ENCODE measurements at regions not wholly inside any gene's neighbourhood (a gene's known extent, or its start where the extent isn't known, plus 50 kb on each side); places are given as distances from the start of the nearest gene placed in this dataset.

DNA sequence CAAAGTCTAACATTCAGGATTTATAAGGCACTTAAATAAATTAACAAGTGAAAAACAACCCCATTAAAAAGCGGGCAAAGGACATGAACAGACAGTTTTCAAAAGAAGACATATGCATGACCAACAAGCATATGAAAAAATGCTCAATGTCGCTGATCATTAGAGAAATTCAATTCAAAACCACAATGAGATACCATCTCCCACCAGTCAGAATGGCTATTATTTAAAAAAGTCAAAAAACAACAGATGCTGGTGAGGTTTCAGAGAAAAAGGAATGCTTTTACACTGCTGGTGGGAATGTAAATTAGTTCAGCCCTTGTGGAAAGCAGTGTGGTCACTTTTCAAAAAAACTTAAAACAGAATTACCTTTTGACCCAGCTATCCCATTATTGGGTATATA is 60.7 kb upstream of the BDKRB2 start:
- peaks cover 9% of the 10 kb centered on the region for H3K9me3 ChIP-seq (ENCODE audit: control insufficient read depth, low read length)
- 93 to 100% methylated on average over 1 to 2 of the region's 2 CpGs for WGBS, 2 experiments (ENCODE audit: insufficient coverage in 2 of 2)
- peaks cover 9% of the 10 kb centered on the region for H3K4me1 ChIP-seq (ENCODE audit: control insufficient read depth, insufficient read depth, low read length, poor library complexity, severe bottlenecking)
- H3K36me3 ChIP-seq (ENCODE audit: control insufficient read depth, insufficient read depth, low read length) = no peaks in the 10 kb centered on the region
- H3K27ac ChIP-seq (ENCODE audit: low read depth, low read length, severe bottlenecking) = no peak overlapping the region
- H3K4me3 ChIP-seq (ENCODE audit: extremely low read depth, insufficient read depth, low read length, poor library complexity, severe bottlenecking) = no peak overlapping the region

DNA sequence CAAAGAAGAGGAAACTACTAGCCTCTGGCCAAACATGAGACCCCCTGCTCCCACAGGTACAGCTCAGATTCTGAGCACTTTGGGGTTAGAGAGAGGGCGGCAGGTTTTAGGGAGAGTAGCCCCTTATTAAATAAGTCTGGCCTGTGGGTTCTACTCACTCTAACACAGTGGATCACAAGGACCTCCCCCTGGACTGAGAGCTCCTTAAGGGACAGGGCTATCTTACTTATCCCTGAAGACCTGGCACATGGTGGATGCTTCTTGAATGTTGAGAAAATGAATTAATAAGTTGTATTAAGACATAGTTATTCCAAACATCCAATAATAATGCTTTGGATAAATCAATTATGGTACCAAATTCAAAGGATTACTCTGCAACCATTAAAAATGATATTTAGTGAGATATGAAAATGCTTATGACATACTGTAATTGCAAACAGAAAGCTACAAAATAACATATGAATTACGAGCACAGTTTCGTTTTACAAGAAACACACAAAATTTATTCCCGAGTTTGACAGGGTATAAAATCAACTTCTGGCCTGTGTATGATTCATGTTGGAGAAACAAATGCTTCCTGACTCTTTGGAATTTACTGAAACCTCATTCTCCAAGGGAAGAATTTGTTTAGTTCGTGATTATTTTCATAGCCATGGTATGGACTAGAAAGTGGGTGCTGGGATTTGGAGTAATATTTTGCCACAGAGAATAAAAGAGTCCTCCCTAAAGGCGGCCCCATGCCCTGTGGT is 59.3 kb upstream of the BDKRB2 start:
- Histone ChIP-seq H3K9me3 (ENCODE audit: control insufficient read depth, low read length) (peaks cover 9% of the 10 kb centered on the region), H3K4me3 (ENCODE audit: extremely low read depth, insufficient read depth, low read length, poor library complexity, severe bottlenecking) (no peak overlapping the region), H3K27ac (ENCODE audit: low read depth, low read length, severe bottlenecking) (peak overlapping the region; percentile 57), H3K36me3 (ENCODE audit: control insufficient read depth, insufficient read depth, low read length) (no peaks in the 10 kb centered on the region), H3K4me1 (ENCODE audit: control insufficient read depth, insufficient read depth, low read length, poor library complexity, severe bottlenecking) (peaks cover 9% of the 10 kb centered on the region)
- WGBS, 2 experiments (ENCODE audit: insufficient coverage in 2 of 2) = 100% methylated on average over 2 of the region's 6 CpGs

DNA sequence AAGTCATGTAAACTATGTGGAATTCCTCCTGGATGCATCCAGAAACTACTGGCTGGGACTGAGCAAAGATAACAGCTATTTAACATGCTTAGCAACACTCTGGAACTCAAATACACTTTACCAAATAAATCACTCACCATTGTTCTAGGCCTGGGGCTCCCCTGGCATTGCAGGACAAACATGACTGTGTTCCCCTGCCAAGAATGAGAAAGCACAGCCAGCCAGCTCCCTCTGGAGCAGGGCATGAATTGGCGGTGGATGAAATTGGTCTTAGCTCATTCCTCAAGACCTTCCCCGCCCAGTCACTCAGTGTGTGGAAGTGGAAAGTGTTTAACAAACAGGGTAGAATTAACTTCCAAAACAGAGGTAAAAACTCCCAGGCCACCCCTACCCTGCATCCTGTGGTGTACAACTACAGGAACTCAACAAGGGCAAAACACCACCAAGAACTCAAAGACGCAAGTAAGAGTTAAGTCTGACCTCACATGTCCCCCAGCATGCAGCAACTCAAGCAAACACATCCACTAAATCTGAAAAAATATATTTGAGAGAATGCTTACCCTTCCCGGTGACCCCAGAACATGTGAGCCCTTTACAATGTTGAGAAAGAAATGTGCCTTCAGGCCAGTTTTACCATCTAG is 58.4 kb upstream of the BDKRB2 start:
- Histone ChIP-seq H3K4me1 (ENCODE audit: control insufficient read depth, insufficient read depth, low read length, poor library complexity, severe bottlenecking) (peaks cover 9% of the 10 kb centered on the region), H3K9me3 (ENCODE audit: control insufficient read depth, low read length) (peaks cover 9% of the 10 kb centered on the region), H3K4me3 (ENCODE audit: extremely low read depth, insufficient read depth, low read length, poor library complexity, severe bottlenecking) (no peak overlapping the region), H3K27ac (ENCODE audit: low read depth, low read length, severe bottlenecking) (peak overlapping the region; percentile 57), H3K36me3 (ENCODE audit: control insufficient read depth, insufficient read depth, low read length) (no peaks in the 10 kb centered on the region)
- WGBS, 2 experiments (ENCODE audit: insufficient coverage in 2 of 2) = 89 to 100% methylated on average over 1 to 3 of the region's 4 CpGs

DNA sequence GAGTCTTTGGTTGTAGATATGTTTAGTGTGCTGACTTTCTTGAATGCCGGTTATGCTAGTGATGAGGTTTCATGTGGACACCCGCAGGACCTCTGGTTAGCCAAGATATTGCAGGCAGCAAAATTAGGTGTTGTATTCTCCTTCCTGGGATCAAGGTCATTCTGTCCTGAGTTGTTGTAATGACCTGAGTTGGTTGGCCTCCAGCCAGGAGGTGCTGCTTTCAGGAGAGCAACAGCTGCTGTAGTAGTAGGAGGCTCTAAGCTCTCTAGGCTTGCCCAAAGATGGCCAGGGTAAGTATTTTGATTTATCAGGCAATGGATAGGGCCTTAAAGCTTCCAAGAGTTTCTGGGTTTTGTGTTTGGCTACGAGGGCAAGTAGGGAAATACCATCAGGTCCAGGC is 56.0 kb upstream of the BDKRB2 start:
- peaks cover 9% of the 10 kb centered on the region for H3K4me1 ChIP-seq (ENCODE audit: control insufficient read depth, insufficient read depth, low read length, poor library complexity, severe bottlenecking)
- 73 to 89% methylated on average over 1 to 3 of the region's 3 CpGs for WGBS, 2 experiments (ENCODE audit: insufficient coverage in 2 of 2)
- no peak overlapping the region for H3K27ac ChIP-seq (ENCODE audit: low read depth, low read length, severe bottlenecking)
- H3K9me3 ChIP-seq (ENCODE audit: control insufficient read depth, low read length) = peaks cover 1% of the 10 kb centered on the region
- no peak overlapping the region for H3K4me3 ChIP-seq (ENCODE audit: extremely low read depth, insufficient read depth, low read length, poor library complexity, severe bottlenecking)
- no peaks in the 10 kb centered on the region for H3K36me3 ChIP-seq (ENCODE audit: control insufficient read depth, insufficient read depth, low read length)

DNA sequence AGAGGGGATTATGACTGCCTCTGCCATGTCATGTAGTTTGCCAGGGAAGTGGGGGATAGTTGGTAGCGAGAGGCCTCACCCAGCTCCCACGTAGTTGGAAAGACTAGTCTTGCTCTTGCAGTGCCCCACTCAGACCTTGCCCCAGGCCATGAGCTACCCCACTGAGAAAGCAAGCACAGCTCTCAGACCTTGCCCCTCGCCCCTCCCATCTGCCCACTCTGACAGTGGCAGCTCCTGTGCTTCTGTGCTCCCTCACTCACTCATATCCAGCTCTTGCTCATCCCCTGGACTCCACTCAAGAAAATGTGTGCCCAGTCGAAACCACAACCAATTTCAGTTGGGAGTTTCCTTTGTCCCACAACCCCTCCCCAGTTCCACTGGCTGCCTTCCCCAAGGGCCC is 55.5 kb upstream of the BDKRB2 start:
- Histone ChIP-seq H3K4me1 (ENCODE audit: control insufficient read depth, insufficient read depth, low read length, poor library complexity, severe bottlenecking) (peaks cover 9% of the 10 kb centered on the region), H3K4me3 (ENCODE audit: extremely low read depth, insufficient read depth, low read length, poor library complexity, severe bottlenecking) (no peak overlapping the region), H3K36me3 (ENCODE audit: control insufficient read depth, insufficient read depth, low read length) (no peaks in the 10 kb centered on the region), H3K9me3 (ENCODE audit: control insufficient read depth, low read length) (no peaks in the 10 kb centered on the region), H3K27ac (ENCODE audit: low read depth, low read length, severe bottlenecking) (no peak overlapping the region)
- 79% methylated on average over 4 of the region's 4 CpGs; no CpG with 5 or more reads in 1 of the 2 experiments for WGBS, 2 experiments (ENCODE audit: insufficient coverage in 2 of 2)

DNA sequence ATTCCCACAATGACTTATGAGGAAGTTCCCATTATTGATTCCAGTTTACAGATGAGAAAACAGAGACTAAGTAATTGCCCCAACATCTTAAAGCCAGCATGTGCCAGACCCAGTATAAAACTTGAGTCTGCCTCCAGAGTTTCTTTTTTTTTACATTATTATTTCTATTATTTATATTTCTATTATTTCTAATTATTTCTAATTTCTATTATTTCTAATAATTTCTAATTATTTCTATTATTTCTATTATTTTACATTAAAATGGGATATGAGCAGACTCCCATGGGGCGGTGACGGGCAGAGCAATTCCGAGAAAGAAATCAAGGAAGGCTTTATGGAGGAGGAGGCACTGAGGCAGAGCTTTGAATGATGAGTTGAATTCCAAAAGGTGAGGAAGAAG is 54.4 kb upstream of the BDKRB2 start:
- Histone ChIP-seq H3K27ac (ENCODE audit: low read depth, low read length, severe bottlenecking) (no peak overlapping the region), H3K4me1 (ENCODE audit: control insufficient read depth, insufficient read depth, low read length, poor library complexity, severe bottlenecking) (peaks cover 9% of the 10 kb centered on the region), H3K4me3 (ENCODE audit: extremely low read depth, insufficient read depth, low read length, poor library complexity, severe bottlenecking) (no peak overlapping the region), H3K9me3 (ENCODE audit: control insufficient read depth, low read length) (no peaks in the 10 kb centered on the region), H3K36me3 (ENCODE audit: control insufficient read depth, insufficient read depth, low read length) (no peaks in the 10 kb centered on the region)
- 83% methylated on average over 1 of the region's 3 CpGs; no CpG with 5 or more reads in 1 of the 2 experiments for WGBS, 2 experiments (ENCODE audit: insufficient coverage in 2 of 2)

DNA sequence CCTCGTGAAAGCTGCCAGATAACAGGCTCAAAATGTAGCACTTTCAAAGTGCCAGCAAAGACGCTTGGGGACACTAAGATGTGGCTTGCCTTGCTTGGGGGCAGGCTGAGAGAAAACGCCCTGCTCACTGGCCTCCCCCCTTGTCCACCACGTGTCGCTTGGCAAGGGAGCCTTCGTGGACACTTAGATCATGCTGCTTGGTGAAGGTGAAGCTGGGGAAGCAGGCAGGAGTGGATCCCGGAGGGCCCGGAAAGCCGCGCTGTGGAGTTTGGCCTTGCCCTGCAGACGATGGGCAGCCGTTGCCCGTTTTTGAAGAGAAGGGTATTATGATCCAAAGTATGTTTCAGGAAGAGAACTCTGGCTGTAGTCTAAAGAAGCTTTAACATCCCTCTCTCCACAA is 53.4 kb upstream of the BDKRB2 start:
- H3K9me3 ChIP-seq (ENCODE audit: control insufficient read depth, low read length) = no peaks in the 10 kb centered on the region
- no peaks in the 10 kb centered on the region for H3K36me3 ChIP-seq (ENCODE audit: control insufficient read depth, insufficient read depth, low read length)
- H3K4me1 ChIP-seq (ENCODE audit: control insufficient read depth, insufficient read depth, low read length, poor library complexity, severe bottlenecking) = peaks cover 1% of the 10 kb centered on the region
- H3K27ac ChIP-seq (ENCODE audit: low read depth, low read length, severe bottlenecking) = no peak overlapping the region
- 67 to 69% methylated on average over 10 to 11 of the region's 13 CpGs for WGBS, 2 experiments (ENCODE audit: insufficient coverage in 2 of 2)
- no peak overlapping the region for H3K4me3 ChIP-seq (ENCODE audit: extremely low read depth, insufficient read depth, low read length, poor library complexity, severe bottlenecking)

DNA sequence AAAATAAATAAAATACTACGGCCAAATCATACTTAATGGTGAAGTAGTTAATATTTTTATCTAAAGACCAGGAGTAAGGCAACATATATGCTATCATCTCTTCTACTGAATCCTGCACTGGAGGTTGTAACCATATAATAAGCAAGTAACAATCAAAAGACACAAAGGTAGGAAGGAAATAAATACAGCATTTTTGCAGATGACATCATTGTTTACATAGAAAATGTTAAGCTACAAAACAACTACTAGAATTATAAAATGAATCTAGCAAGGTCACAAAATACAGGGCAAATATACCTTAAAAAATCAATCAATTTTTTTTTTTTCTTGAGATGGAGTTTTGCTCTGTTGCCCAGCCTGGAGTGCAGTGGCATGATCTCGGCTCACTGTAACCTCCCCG is 51.6 kb upstream of the BDKRB2 start:
- Histone ChIP-seq H3K4me1 (ENCODE audit: control insufficient read depth, insufficient read depth, low read length, poor library complexity, severe bottlenecking) (no peaks in the 10 kb centered on the region), H3K9me3 (ENCODE audit: control insufficient read depth, low read length) (no peaks in the 10 kb centered on the region), H3K36me3 (ENCODE audit: control insufficient read depth, insufficient read depth, low read length) (no peaks in the 10 kb centered on the region), H3K27ac (ENCODE audit: low read depth, low read length, severe bottlenecking) (no peak overlapping the region), H3K4me3 (ENCODE audit: extremely low read depth, insufficient read depth, low read length, poor library complexity, severe bottlenecking) (no peak overlapping the region)
- WGBS, 2 experiments (ENCODE audit: insufficient coverage in 2 of 2) = 86 to 100% methylated on average over 1 of the region's 3 CpGs

Measured in mesodermal cell (in vitro differentiated cells).